Type B pancreatic cell (in vitro differentiated cells): ENCODE measurements at regions not wholly inside any gene's neighbourhood (a gene's known extent, or its start where the extent isn't known, plus 50 kb on each side); places are given as distances from the start of the nearest gene placed in this dataset.

Experiments
- DNase-seq: peaks from one replicate; pipeline ENCODE4 v3.0.0; 2021; ENCODE audit warnings: mixed read lengths; ENCODE audit not compliant: unreplicated experiment; ENCODE audit errors: extremely low spot score
- H3K27ac Mint-ChIP-seq: 2 replicates; pipeline ENCODE4 v1.8.0; 2021; ENCODE audit warnings: mild to moderate bottlenecking, mixed read lengths
- H3K27me3 Mint-ChIP-seq: 2 replicates; pipeline ENCODE4 v1.8.0; 2021; ENCODE audit warnings: mixed read lengths
- H3K36me3 Mint-ChIP-seq: 2 replicates; pipeline ENCODE4 v1.8.0; 2021; ENCODE audit warnings: mixed read lengths
- H3K4me1 Mint-ChIP-seq: one replicate; pipeline ENCODE4 v1.8.0; 2021; ENCODE audit warnings: mixed read lengths; ENCODE audit not compliant: unreplicated experiment
- H3K4me3 Mint-ChIP-seq: 2 replicates; pipeline ENCODE4 v1.8.0; 2021; ENCODE audit warnings: mild to moderate bottlenecking, mixed read lengths
- H3K9me3 Mint-ChIP-seq: 2 replicates; pipeline ENCODE4 v1.8.0; 2021; ENCODE audit warnings: mixed read lengths
- TF ChIP-seq, protein P1 (sequence below): fragments of 200-600 bp; sonication (generic); conservative IDR thresholded peaks from 2 replicates; pipeline ENCODE4 v1.5.0; 2021; ENCODE audit warnings: antibody characterized with exemption, mild to moderate bottlenecking

DNA sequence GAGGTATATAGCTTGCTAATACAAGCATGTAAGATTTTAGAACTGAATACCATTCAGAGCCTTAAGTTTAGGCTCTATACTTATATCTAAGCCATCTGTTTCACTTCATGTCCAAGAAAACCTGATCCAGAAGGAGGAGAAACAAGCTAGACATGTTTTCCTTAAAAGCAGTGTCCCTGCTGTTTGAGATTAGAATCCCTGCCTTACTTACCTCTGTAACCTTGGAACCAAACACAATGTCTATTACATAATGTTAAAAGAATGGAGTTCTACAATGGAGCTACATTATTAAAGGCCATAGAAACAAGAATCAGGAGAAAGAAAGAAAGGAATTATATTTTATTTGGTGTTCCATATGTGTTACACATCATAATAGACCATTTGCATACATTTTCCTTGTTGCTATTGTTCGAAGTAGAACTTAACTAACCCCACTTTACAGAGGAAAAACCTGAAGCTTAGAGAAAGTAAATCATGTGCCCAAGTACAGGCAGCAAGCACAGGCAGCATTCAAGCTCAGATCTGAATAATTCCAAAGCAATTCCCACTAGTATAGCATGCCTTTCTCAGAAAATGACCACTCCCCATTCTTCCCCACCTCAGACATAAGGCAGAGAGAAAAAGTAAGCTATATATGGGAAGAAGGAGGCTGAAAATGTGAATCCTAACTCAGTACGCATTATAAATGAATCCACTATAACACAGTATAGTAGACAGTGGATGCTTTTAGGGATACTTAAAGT, 380.1 kb upstream of the SPAG17 start:
- no peak for DNase-seq
- H3K27me3 Mint-ChIP-seq = no peaks in the 10 kb centered on the region
- H3K4me3 Mint-ChIP-seq = no peak overlapping the region
- H3K4me1 Mint-ChIP-seq = peaks cover 15% of the 10 kb centered on the region
- no peaks in the 10 kb centered on the region for H3K9me3 Mint-ChIP-seq
- peak overlapping the region; percentile 68 for H3K27ac Mint-ChIP-seq
- TF ChIP-seq, protein P1, sequence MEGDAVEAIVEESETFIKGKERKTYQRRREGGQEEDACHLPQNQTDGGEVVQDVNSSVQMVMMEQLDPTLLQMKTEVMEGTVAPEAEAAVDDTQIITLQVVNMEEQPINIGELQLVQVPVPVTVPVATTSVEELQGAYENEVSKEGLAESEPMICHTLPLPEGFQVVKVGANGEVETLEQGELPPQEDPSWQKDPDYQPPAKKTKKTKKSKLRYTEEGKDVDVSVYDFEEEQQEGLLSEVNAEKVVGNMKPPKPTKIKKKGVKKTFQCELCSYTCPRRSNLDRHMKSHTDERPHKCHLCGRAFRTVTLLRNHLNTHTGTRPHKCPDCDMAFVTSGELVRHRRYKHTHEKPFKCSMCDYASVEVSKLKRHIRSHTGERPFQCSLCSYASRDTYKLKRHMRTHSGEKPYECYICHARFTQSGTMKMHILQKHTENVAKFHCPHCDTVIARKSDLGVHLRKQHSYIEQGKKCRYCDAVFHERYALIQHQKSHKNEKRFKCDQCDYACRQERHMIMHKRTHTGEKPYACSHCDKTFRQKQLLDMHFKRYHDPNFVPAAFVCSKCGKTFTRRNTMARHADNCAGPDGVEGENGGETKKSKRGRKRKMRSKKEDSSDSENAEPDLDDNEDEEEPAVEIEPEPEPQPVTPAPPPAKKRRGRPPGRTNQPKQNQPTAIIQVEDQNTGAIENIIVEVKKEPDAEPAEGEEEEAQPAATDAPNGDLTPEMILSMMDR = no peak
- no peaks in the 10 kb centered on the region for H3K36me3 Mint-ChIP-seq

DNA sequence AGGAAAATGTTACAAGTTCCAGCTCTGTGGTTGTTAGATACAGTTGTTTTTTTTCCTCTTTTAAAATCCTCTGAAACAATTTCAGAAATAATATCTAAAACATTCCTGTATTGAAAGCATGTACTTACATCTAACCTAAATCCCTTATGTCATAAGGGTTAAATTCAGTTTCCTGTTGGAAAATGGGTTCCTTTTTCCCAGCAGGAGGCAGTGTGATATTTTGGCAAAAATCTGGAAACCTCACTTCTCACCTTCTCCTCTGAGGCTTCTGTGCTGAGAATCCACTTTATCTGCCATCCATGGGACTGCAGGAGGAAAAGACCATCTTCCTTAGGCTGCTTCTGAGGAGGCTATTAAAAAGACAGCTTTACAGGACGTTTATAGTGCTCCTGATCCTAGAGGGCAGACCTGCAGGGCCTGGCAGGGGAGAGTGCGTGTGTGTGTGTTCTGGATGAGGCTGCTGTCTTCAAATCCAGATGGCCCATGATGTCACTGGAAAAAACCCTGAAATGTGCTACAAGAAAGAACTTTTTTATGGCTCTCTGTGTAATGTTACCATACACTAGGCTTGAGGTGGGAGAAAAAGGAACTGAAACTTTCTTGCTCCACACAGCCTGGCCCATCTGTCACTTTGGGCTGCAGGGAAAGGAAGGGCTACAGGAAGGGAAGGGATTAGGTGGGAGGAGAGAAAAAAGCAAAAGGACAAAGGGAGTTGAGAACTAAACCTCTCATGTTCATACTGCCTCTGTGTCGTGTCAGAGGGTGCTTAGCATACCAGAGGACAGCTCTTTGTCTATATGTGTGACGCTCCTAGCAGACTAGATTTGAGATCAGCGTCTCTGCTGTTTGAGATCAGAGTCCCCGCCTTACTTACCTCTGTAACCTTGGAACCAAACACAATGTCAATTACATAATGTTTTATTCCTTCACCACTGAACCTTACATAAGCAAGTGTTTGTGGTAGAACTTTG, 379.2 kb upstream of the SPAG17 start:
- peak overlapping the region; percentile 68 for H3K27ac Mint-ChIP-seq
- DNase-seq = no peak
- H3K4me1 Mint-ChIP-seq = peaks cover 15% of the 10 kb centered on the region
- no peaks in the 10 kb centered on the region for H3K9me3 Mint-ChIP-seq
- TF ChIP-seq, protein P1 = peak; percentile 17
- H3K4me3 Mint-ChIP-seq = no peak overlapping the region
- no peaks in the 10 kb centered on the region for H3K27me3 Mint-ChIP-seq
- no peaks in the 10 kb centered on the region for H3K36me3 Mint-ChIP-seq

DNA sequence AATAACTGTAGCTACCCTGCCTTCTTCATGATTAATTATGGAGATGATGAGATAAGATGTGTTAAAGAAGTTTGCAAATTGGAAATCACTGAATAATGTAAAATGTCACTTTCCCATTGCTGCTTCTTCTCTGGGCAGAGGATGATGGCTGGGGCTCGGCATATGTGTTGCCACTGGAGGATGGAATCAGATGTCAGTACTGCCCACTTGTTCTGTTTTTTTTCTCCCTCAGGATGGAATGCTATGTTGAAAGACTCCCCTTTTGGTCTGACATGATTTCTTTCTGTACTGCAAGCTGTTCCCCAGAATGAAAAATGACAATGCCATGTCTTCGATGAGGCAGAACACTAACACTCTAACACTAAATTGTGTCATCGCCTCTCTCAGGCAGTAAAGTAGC, 373.9 kb upstream of the SPAG17 start:
- DNase-seq = no peak
- no peaks in the 10 kb centered on the region for H3K9me3 Mint-ChIP-seq
- peaks cover 22% of the 10 kb centered on the region for H3K4me1 Mint-ChIP-seq
- no peak overlapping the region for H3K27ac Mint-ChIP-seq
- H3K36me3 Mint-ChIP-seq = no peaks in the 10 kb centered on the region
- TF ChIP-seq, protein P1 = no peak
- H3K27me3 Mint-ChIP-seq = no peaks in the 10 kb centered on the region
- H3K4me3 Mint-ChIP-seq = no peak overlapping the region

DNA sequence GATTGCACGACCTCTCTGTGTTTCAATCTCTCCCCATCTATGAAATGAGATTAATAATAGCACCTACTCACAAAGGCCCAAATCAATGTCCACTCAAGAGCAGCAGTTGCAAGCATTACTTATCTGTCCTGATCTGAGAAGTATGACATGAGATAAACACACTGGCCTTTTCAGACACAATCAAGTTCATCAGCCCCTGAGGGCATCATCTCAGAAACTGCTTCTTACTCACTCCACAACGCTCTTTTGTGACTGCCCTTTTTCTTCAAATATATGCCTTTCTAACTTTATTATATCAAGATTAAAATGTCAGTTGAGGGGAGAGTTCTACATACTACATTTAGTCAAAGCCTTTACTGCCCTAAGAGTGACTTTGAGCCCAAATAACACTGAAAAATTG, 371.9 kb upstream of the SPAG17 start:
- Mint-ChIP-seq H3K4me1 (peaks cover 22% of the 10 kb centered on the region), H3K4me3 (no peak overlapping the region), H3K27me3 (no peaks in the 10 kb centered on the region), H3K36me3 (no peaks in the 10 kb centered on the region), H3K27ac (no peak overlapping the region), H3K9me3 (no peaks in the 10 kb centered on the region)
- DNase-seq = no peak
- TF ChIP-seq, protein P1 = no peak

DNA sequence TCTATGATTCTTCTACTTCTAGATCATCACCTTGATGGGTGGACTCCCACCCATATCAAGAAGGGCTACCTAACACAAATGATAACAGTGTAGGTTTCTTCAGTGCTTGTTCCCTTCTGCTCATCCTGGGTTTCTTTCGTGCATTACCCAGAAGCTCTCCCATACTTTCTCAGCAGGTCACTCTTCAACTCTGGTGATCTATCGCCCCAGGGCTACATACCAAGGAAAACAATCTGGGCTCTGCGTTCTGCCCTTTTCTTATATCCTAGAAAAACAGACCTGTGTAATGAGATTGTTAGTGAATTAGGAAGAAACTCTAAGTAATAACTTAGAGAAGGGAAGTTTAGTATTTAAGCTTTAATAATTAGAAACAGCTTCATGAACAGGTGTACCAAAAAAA, 370.6 kb upstream of the SPAG17 start:
- H3K27me3 Mint-ChIP-seq = no peaks in the 10 kb centered on the region
- peaks cover 1% of the 10 kb centered on the region for H3K9me3 Mint-ChIP-seq
- H3K4me3 Mint-ChIP-seq = no peak overlapping the region
- DNase-seq = no peak
- TF ChIP-seq, protein P1 = no peak
- peaks cover under 1% of the 10 kb centered on the region for H3K36me3 Mint-ChIP-seq
- H3K27ac Mint-ChIP-seq = no peak overlapping the region
- H3K4me1 Mint-ChIP-seq = peaks cover 22% of the 10 kb centered on the region
